K562 (cell line): ENCODE measurements at regions not wholly inside any gene's neighbourhood (a gene's known extent, or its start where the extent isn't known, plus 50 kb on each side); places are given as distances from the start of the nearest gene placed in this dataset.

Experiments
- ATAC-seq: fragments of 200-7000 bp; cut with Tn5 transposase; 3 replicates; pipeline ENCODE4 v1.9.1; 2020; ENCODE audit warnings: moderate library complexity
- BruUV-seq: library from RNA; stranded (reverse); fragments of 400-500 nt; replicated peaks from 2 replicates; lab custom pipeline; 2021; lab: Mats Ljungman, UMichigan
- CTCF ChIA-PET: fragments of 300-600 bp; formaldehyde crosslinking; extraction: SDS; loops from one replicate; lab custom pipeline; 2021; ENCODE audit warnings: low intra/inter-chr PET ratio; lab: Yijun Ruan, JAX
- POLR2A ChIA-PET: fragments of 300-600, 350-650 bp; sonication (Branson Sonifier 250); formaldehyde crosslinking; extraction: SDS; loops from one replicate; lab custom pipeline; 2021; ENCODE audit warnings: antibody characterized with exemption, inconsistent platforms; lab: Yijun Ruan, JAX
- DNase-seq, 4 experiments: peaks; one replicate each; pipeline versions ENCODE4 v3.0.0 to v3.0.0-alpha.2; 2011 to 2018; ENCODE audit warnings: low spot score in 3 of 4, mixed read lengths in 3 of 4; ENCODE audit errors: extremely low read depth in 1 of 4
- FAIRE-seq: peaks from 2 replicates; lab custom pipeline; 2011; peaks lifted over from hg19 to GRCh38; lab: Jason Lieb, UNC
- H2AFZ ChIP-seq: 2 replicates; pipeline ENCODE4 v1.6.0; 2011; ENCODE audit warnings: low read depth, low read length, control low read depth, inconsistent platforms
- H3K27ac ChIP-seq: fragments of 200-600 bp; 3 replicates; pipeline ENCODE4 v1.8.0; 2011; ENCODE audit warnings: low read depth, mild to moderate bottlenecking, control low read depth, inconsistent platforms, low read length, moderate library complexity, mixed read lengths; ENCODE audit errors: extremely low read depth
- H3K27me3 ChIP-seq, 2 experiments: fragments of 300-600 bp in 1 of 2; 2 replicates in 1 of 2; 3 replicates in 1 of 2; pipeline versions ENCODE4 v1.6.0 to v1.8.0; 2011; ENCODE audit warnings: inconsistent platforms in 2 of 2, low read length in 2 of 2, mild to moderate bottlenecking in 1 of 2, mixed read lengths in 1 of 2, moderate library complexity in 1 of 2; ENCODE audit not compliant: control insufficient read depth in 2 of 2, insufficient read depth in 2 of 2
- H3K36me3 ChIP-seq: fragments of 300-600 bp; 3 replicates; pipeline ENCODE4 v1.8.0; 2011; ENCODE audit warnings: mild to moderate bottlenecking, low read length, inconsistent platforms; ENCODE audit not compliant: control insufficient read depth, insufficient read depth
- H3K4me1 ChIP-seq, 2 experiments: fragments of 200-600 bp in 1 of 2; replicated peaks in 1 of 2; 2 replicates in 1 of 2; 3 replicates in 1 of 2; pipeline versions ENCODE4 v1.5.1 to v1.8.0; 2011; ENCODE audit warnings: inconsistent platforms in 2 of 2, low read length in 2 of 2, mild to moderate bottlenecking in 1 of 2, mixed read lengths in 1 of 2, moderate library complexity in 1 of 2; ENCODE audit not compliant: control insufficient read depth in 2 of 2, insufficient read depth in 2 of 2
- H3K4me2 ChIP-seq: 2 replicates; pipeline ENCODE4 v1.6.1; 2011; ENCODE audit warnings: low read length, control low read depth, inconsistent platforms, mixed read lengths; ENCODE audit not compliant: insufficient read depth
- H3K4me3 ChIP-seq: fragments of 200-600 bp; sonication (generic), shearing (Covaris generic); 2 replicates; pipeline ENCODE4 v1.5.1; 2016; ENCODE audit warnings: control low read depth, inconsistent platforms
- H3K79me2 ChIP-seq: fragments of 200-600 bp; 3 replicates; pipeline ENCODE4 v1.8.0; 2011; ENCODE audit warnings: low read length, inconsistent platforms; ENCODE audit not compliant: control insufficient read depth, insufficient read depth
- H3K9ac ChIP-seq, 2 experiments: 2 replicates each; pipeline versions ENCODE4 v1.6.0 to v1.6.1; 2011; ENCODE audit warnings: low read depth in 2 of 2, low read length in 2 of 2, control low read depth in 1 of 2, inconsistent platforms in 1 of 2, mild to moderate bottlenecking in 1 of 2, mixed read lengths in 1 of 2; ENCODE audit not compliant: insufficient read depth in 1 of 2
- H3K9me1 ChIP-seq: one replicate; pipeline ENCODE4 v1.6.0; 2011; ENCODE audit warnings: inconsistent platforms, mild to moderate bottlenecking, low read length, moderate library complexity; ENCODE audit not compliant: control insufficient read depth, insufficient read depth
- H3K9me3 ChIP-seq: replicated peaks from 2 replicates; pipeline ENCODE4 v1.5.1; 2011; ENCODE audit warnings: low read depth, low read length, inconsistent platforms; ENCODE audit not compliant: control insufficient read depth, insufficient read depth
- H4K20me1 ChIP-seq: replicated peaks from 2 replicates; pipeline ENCODE4 v1.6.1; 2011; ENCODE audit warnings: low read length, inconsistent platforms, mixed read lengths; ENCODE audit not compliant: control insufficient read depth, insufficient read depth
- KLF6 ChIP-seq: fragments of 250-450 bp; sonication (Bioruptor Pico); IDR thresholded peaks from 2 replicates; pipeline ENCODE4 v1.4.0; 2020; ENCODE audit warnings: mild to moderate bottlenecking, moderate library complexity, borderline replicate concordance
- LARP7 ChIP-seq: fragments of 450-650 bp; IDR thresholded peaks from 2 replicates; pipeline ENCODE4 v1.6.1; 2016
- MCM2 ChIP-seq: fragments of 450-650 bp; IDR thresholded peaks from 2 replicates; pipeline ENCODE4 v1.6.1; 2017; ENCODE audit warnings: low read depth, mild to moderate bottlenecking
- RAD21 ChIP-seq, 2 experiments: fragments of 250-450 bp in 1 of 2; fragments of 450-650 bp in 1 of 2; sonication (Bioruptor Pico) in 1 of 2; formaldehyde crosslinking in 1 of 2; IDR thresholded peaks in 1 of 2; conservative IDR thresholded peaks in 1 of 2; 2 replicates each; pipeline versions ENCODE4 v1.4.0 to v1.8.0; 2020 to 2022; ENCODE audit warnings: mild to moderate bottlenecking in 2 of 2, moderate library complexity in 1 of 2
- TEAD4 ChIP-seq, 2 experiments: sonication (generic) in 1 of 2; formaldehyde crosslinking in 1 of 2; IDR thresholded peaks; 2 replicates each; pipeline versions ENCODE4 v1.6.1 to v1.8.0; 2012 to 2022; ENCODE audit warnings: borderline replicate concordance in 1 of 2, inconsistent platforms in 1 of 2, low read length in 1 of 2, mild to moderate bottlenecking in 1 of 2, missing genetic modification reagents in 1 of 2
- ZNF384 ChIP-seq: IDR thresholded peaks from 2 replicates; pipeline ENCODE4 v1.6.1; 2012; ENCODE audit warnings: low read depth, low read length, improper control_type of control experiment
- ZNF77 ChIP-seq: fragments of 250-450 bp; sonication (Bioruptor Pico); IDR thresholded peaks from 2 replicates; pipeline ENCODE4 v1.5.0; 2020
- in situ Hi-C: fragments of 300-500 bp; cut with MboI; formaldehyde crosslinking; loops from 4 replicates; pipeline ENCODE4 v1.15.0; 2018; ENCODE audit warnings: inconsistent platforms, mixed read lengths
- intact Hi-C: fragments of 100-400 bp; cut with micrococcal nuclease; formaldehyde crosslinking; loops from 2 replicates; pipeline ENCODE4 v1.14.2; 2022
- TF ChIP-seq, protein P1 (sequence below), 2 experiments: fragments of 450-650 bp; IDR thresholded peaks; 2 replicates each; pipeline ENCODE4 v1.6.1; 2016
- TF ChIP-seq, protein P2 (sequence below): sonication (generic); formaldehyde crosslinking; IDR thresholded peaks from 2 replicates; pipeline ENCODE4 v1.8.0; 2022; ENCODE audit warnings: mild to moderate bottlenecking, missing genetic modification reagents

DNA sequence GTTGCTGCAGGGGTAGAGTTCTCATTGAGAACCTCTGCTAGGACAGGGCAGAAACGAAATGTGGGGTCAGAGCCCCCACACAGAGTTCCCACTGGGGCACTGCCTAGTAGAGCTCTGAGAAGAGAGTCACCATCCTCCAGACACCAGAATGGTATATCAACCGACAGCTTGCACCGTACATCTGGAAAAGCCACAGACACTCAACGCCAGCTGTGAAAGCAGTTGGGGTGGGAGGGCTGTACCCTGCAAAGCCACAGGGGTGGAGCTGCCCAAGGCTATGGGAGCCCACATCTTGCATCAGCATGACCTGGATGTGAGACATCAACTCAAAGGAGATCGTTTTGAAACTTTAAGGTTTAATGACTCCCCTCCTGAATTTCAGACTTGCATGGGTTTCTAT is 284.0 kb upstream of the DEPDC1 start (continued):
- no peak for TF ChIP-seq MCM2
- TF ChIP-seq TEAD4 (IDR thresholded peaks at IDR 0.05; ENCODE audit: low read length): no peak
- TF ChIP-seq TEAD4 (CRISPR knock-in tag; IDR thresholded peaks at IDR 0.05; ENCODE audit: borderline replicate concordance): no peak
- no peak for TF ChIP-seq ZNF384
- TF ChIP-seq, protein P1, sequence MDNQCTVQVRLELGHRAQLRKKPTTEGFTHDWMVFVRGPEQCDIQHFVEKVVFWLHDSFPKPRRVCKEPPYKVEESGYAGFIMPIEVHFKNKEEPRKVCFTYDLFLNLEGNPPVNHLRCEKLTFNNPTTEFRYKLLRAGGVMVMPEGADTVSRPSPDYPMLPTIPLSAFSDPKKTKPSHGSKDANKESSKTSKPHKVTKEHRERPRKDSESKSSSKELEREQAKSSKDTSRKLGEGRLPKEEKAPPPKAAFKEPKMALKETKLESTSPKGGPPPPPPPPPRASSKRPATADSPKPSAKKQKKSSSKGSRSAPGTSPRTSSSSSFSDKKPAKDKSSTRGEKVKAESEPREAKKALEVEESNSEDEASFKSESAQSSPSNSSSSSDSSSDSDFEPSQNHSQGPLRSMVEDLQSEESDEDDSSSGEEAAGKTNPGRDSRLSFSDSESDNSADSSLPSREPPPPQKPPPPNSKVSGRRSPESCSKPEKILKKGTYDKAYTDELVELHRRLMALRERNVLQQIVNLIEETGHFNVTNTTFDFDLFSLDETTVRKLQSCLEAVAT (IDR thresholded peaks at IDR 0.05): no peak
- TF ChIP-seq, protein P2, sequence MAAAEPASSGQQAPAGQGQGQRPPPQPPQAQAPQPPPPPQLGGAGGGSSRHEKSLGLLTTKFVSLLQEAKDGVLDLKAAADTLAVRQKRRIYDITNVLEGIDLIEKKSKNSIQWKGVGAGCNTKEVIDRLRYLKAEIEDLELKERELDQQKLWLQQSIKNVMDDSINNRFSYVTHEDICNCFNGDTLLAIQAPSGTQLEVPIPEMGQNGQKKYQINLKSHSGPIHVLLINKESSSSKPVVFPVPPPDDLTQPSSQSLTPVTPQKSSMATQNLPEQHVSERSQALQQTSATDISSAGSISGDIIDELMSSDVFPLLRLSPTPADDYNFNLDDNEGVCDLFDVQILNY (CRISPR knock-in tag): no peak
- no peak for TF ChIP-seq KLF6 (CRISPR knock-in tag)

DNA sequence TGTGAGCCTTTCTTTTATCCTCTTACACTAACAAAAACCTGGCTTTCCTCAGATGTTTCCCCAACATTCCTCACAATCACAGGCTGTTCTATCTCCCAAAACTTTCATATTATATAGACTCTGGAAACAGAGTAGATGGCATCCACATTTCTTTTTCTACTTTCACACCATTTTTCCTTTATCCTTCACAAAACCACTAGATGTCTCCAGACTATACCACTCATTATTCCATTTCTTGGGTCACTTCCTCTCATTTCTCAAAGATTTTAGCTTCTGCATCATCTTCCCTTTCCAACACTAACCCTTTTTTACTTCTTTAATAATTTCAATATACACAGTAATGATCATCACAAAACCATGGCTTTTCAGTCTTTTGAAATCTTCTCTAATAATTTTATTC is 286.0 kb upstream of the DEPDC1 start:
- ATAC-seq (no peak), FAIRE-seq (no peak), DNase-seq (no peak)
- Histone ChIP-seq H3K4me3 (no peak overlapping the region), H3K9me1 (no peaks in the 10 kb centered on the region), H3K9me3 (no peaks in the 10 kb centered on the region; the same call in 1 of the 2 replicates), H2AFZ (no peak overlapping the region), H3K4me1 (no peaks in the 10 kb centered on the region), H3K9ac (no peak overlapping the region), H3K79me2 (no peaks in the 10 kb centered on the region), H3K36me3 (no peaks in the 10 kb centered on the region), H3K27ac (no peak overlapping the region), H3K27me3 (no peaks in the 10 kb centered on the region), H3K4me2 (no peak overlapping the region), H4K20me1 (no peaks in the 10 kb centered on the region)
- ChIA-PET POLR2A (no interaction called here), CTCF (no interaction called here)
- in situ Hi-C loops: no loop called here
- BruUV-seq: no TSS peak
- intact Hi-C loops: no loop called here
- TF ChIP-seq LARP7: no peak
- TF ChIP-seq ZNF77 (CRISPR knock-in tag): no peak
- peak in 1 of 2 experiments; percentile 5; a peak in 1 of 4 replicates for TF ChIP-seq RAD21 (CRISPR knock-in tag; conservative IDR thresholded peaks at IDR 0.05 in 1 of 2, IDR thresholded peaks at IDR 0.05 in 1 of 2)
